Kidney (tissue), 13 donors: ENCODE measurements at regions not wholly inside any gene's neighbourhood (a gene's known extent, or its start where the extent isn't known, plus 50 kb on each side); places are given as distances from the start of the nearest gene placed in this dataset.
"Not testable (repeated sequence)": the region's sequence is repeated elsewhere in the genome, so short reads cannot be mapped to it uniquely, and the experiment has no call there.

Experiments
- DNase-seq, 5 donors: peaks; one replicate each; pipeline ENCODE4 v3.0.0-alpha.2; 2013 to 2020
- FAIRE-seq: peaks from 2 replicates; lab custom pipeline; 2012; peaks lifted over from hg19 to GRCh38; lab: Jason Lieb, UNC
- H3K27ac ChIP-seq, 2 donors: one replicate each; pipeline ENCODE4 v1.7.0; 2013; ENCODE audit warnings: low read depth in 2 of 2, low read length in 2 of 2, inconsistent platforms in 1 of 2
- H3K27me3 ChIP-seq: one replicate; pipeline ENCODE4 v1.7.1; 2013; ENCODE audit warnings: low read length, inconsistent platforms; ENCODE audit not compliant: control insufficient read depth, insufficient read depth
- H3K36me3 ChIP-seq, 3 donors: one replicate each; pipeline versions ENCODE4 v1.7.0 to v1.7.1; 2013; ENCODE audit warnings: low read length in 3 of 3, control low read depth in 1 of 3, inconsistent platforms in 1 of 3; ENCODE audit not compliant: insufficient read depth in 3 of 3, control insufficient read depth in 2 of 3
- H3K4me1 ChIP-seq, 3 donors: one replicate each; pipeline versions ENCODE4 v1.7.0 to v1.7.1; 2013; ENCODE audit warnings: low read length in 3 of 3, inconsistent platforms in 1 of 3, low read depth in 1 of 3; ENCODE audit not compliant: control insufficient read depth in 2 of 3, insufficient read depth in 2 of 3
- H3K4me3 ChIP-seq, 3 donors: one replicate each; pipeline versions ENCODE4 v1.7.0 to v1.8.1; 2013; ENCODE audit warnings: low read length in 3 of 3, control low read depth in 1 of 3, inconsistent platforms in 1 of 3
- H3K9ac ChIP-seq, 3 donors: one replicate each; pipeline versions ENCODE4 v1.7.0 to v1.7.1; 2013; ENCODE audit warnings: low read length in 3 of 3, control low read depth in 1 of 3, inconsistent platforms in 1 of 3
- H3K9me3 ChIP-seq, 3 donors: one replicate each; pipeline versions ENCODE4 v1.7.0 to v1.7.1; 2013; ENCODE audit warnings: low read length in 3 of 3, control low read depth in 1 of 3, inconsistent platforms in 1 of 3; ENCODE audit not compliant: control insufficient read depth in 2 of 3, insufficient read depth in 1 of 3
- CTCF ChIP-seq: IDR thresholded peaks from 3 replicates; pipeline ENCODE4 v1.5.1; 2012; ENCODE audit warnings: mild to moderate bottlenecking, moderate library complexity, borderline replicate concordance; ENCODE audit not compliant: insufficient read depth; ENCODE audit errors: extremely low read depth
- intact Hi-C: fragments of 100-400 bp; cut with DNase I; formaldehyde crosslinking; loops from one replicate; pipeline ENCODE4 v1.11.1; 2022
- donor health status: control.
- donor health status: control.
- donor health status: control.
- donor health status: control.
- donor health status: control.
- donor health status: DM: yes; HTN: yes; CAD: no.
- donor health status: Normal renal cell carcinoma (clear cell type).

GRCh38 chr19:23984911-23985310 is 70.2 kb downstream of the ZNF726 start:
- FAIRE-seq, intact Hi-C loops, H3K27ac ChIP-seq, H3K9ac ChIP-seq, H3K4me3 ChIP-seq, H3K4me1 ChIP-seq, H3K9me3 ChIP-seq, DNase-seq, H3K27me3 ChIP-seq, H3K36me3 ChIP-seq: not testable (repeated sequence)

GRCh38 chr19:23986623-23987022 is 71.9 kb downstream of the ZNF726 start:
- no peak for DNase-seq
- no peak for TF ChIP-seq CTCF
- H3K9me3 ChIP-seq = no peaks in the 10 kb centered on the region
- intact Hi-C loops = no loop called here
- H3K27ac ChIP-seq = no peak overlapping the region
- no peak for FAIRE-seq
- no peaks in the 10 kb centered on the region for H3K4me1 ChIP-seq
- no peak overlapping the region for H3K9ac ChIP-seq
- H3K4me3 ChIP-seq = no peak overlapping the region
- no peaks in the 10 kb centered on the region for H3K36me3 ChIP-seq
- no peaks in the 10 kb centered on the region for H3K27me3 ChIP-seq

- Histone ChIP-seq H3K36me3 (no peaks in the 10 kb centered on the region), H3K9ac (no peak overlapping the region), H3K4me1 (no peaks in the 10 kb centered on the region), H3K27me3 (no peaks in the 10 kb centered on the region), H3K9me3 (no peaks in the 10 kb centered on the region), H3K27ac (no peak overlapping the region), H3K4me3 (no peak overlapping the region)
- no peak for TF ChIP-seq CTCF
- intact Hi-C loops = no loop called here
- FAIRE-seq (no peak), DNase-seq (peak in 1 of 5 donors; percentile 16)
These were observed 76.5 kb downstream of the ZNF726 start for GRCh38 chr19:23991170-23991569.

GRCh38 chr19:23992348-23992747 is 77.7 kb downstream of the ZNF726 start:
- intact Hi-C loops = no loop called here
- DNase-seq (no peak), FAIRE-seq (no peak)
- no peaks in the 10 kb centered on the region for H3K4me1 ChIP-seq
- no peak for TF ChIP-seq CTCF
- no peaks in the 10 kb centered on the region for H3K36me3 ChIP-seq
- H3K27ac ChIP-seq = no peak overlapping the region
- H3K9me3 ChIP-seq = no peaks in the 10 kb centered on the region
- H3K9ac ChIP-seq = no peak overlapping the region
- H3K4me3 ChIP-seq = no peak overlapping the region
- no peaks in the 10 kb centered on the region for H3K27me3 ChIP-seq
